H1 (cell line): ENCODE measurements at regions not wholly inside any gene's neighbourhood (a gene's known extent, or its start where the extent isn't known, plus 50 kb on each side); places are given as distances from the start of the nearest gene placed in this dataset.

ENCODE experiments used
- BCL11A ChIP-seq, 2 experiments: IDR thresholded peaks; one replicate each; pipeline ENCODE4 v1.6.1; 2011; ENCODE audit warnings: low read depth in 2 of 2, low read length in 2 of 2, mild to moderate bottlenecking in 2 of 2
- MAFK ChIP-seq: IDR thresholded peaks from 2 replicates; pipeline ENCODE4 v1.6.1; 2012; ENCODE audit warnings: low read depth, mild to moderate bottlenecking, improper control_type of control experiment, low read length
- SUZ12 ChIP-seq: fragments of 200-600 bp; sonication (generic); IDR thresholded peaks from 2 replicates; pipeline ENCODE4 v1.6.1; 2012; ENCODE audit warnings: mild to moderate bottlenecking, inconsistent platforms, low read length, moderate library complexity, mixed read lengths

DNA sequence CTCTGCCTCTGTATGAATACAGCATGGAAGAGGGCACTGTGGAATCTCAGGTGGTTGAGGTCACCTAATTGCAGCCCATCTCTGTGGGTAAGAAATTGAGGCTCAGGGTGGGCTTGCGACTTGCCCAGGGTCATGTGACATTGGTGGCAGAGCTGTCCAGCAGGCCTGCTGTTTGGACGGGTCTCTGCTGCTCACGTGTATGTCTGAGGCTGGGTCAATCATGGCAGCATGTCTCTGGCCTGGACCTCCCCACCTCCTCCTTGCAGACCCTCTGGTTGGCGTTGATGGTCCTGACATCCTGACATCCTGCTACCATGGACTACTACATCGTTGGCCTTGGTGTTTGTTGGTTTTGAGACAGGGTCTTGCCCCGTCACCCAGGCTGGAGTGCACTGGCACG lies 64.3 kb upstream of the HPCAL1 start (continued):
- no peak for TF ChIP-seq SUZ12
- no peak for TF ChIP-seq BCL11A (IDR thresholded peaks at IDR 0.05; ENCODE audit: low read depth in 2 of 2, low read length in 2 of 2)
- no peak for TF ChIP-seq MAFK
- TF ChIP-seq, all 59 proteins: peak for 0
